Neural crest cell (in vitro differentiated cells): ENCODE measurements at regions not wholly inside any gene's neighbourhood (a gene's known extent, or its start where the extent isn't known, plus 50 kb on each side); places are given as distances from the start of the nearest gene placed in this dataset.

Experiments
- DNase-seq: peaks from one replicate; pipeline ENCODE4 v3.0.0; 2021; ENCODE audit warnings: low read depth, mixed read lengths, low spot score
- H3K27ac Mint-ChIP-seq: one replicate; pipeline ENCODE4 v1.8.0; 2021; ENCODE audit warnings: mild to moderate bottlenecking, mixed read lengths; ENCODE audit not compliant: unreplicated experiment
- H3K27me3 Mint-ChIP-seq: 2 replicates; pipeline ENCODE4 v1.8.0; 2021; ENCODE audit warnings: low read depth, mild to moderate bottlenecking, mixed read lengths
- H3K36me3 Mint-ChIP-seq: 2 replicates; pipeline ENCODE4 v1.8.0; 2021; ENCODE audit warnings: low read depth, mild to moderate bottlenecking, mixed read lengths
- H3K4me1 Mint-ChIP-seq: 2 replicates; pipeline ENCODE4 v1.8.0; 2021; ENCODE audit warnings: mixed read lengths
- H3K4me3 Mint-ChIP-seq: one replicate; pipeline ENCODE4 v1.8.0; 2021; ENCODE audit warnings: mild to moderate bottlenecking, mixed read lengths
- H3K9me3 Mint-ChIP-seq: 2 replicates; pipeline ENCODE4 v1.8.0; 2021; ENCODE audit warnings: mixed read lengths
- CTCF ChIP-seq: fragments of 200-600 bp; sonication (generic); conservative IDR thresholded peaks from 2 replicates; pipeline ENCODE4 v1.5.0; 2021; ENCODE audit warnings: antibody characterized with exemption, mild to moderate bottlenecking

- Mint-ChIP-seq H3K27ac (no peak overlapping the region), H3K27me3 (no peaks in the 10 kb centered on the region), H3K9me3 (peaks cover 5% of the 10 kb centered on the region), H3K4me1 (no peaks in the 10 kb centered on the region), H3K36me3 (peaks cover 1% of the 10 kb centered on the region), H3K4me3 (no peak overlapping the region)
- no peak for TF ChIP-seq CTCF
- no peak for DNase-seq
Observed at GRCh38 chr5:97388794-97389193, 205.7 kb upstream of the RIOK2 start.

- Mint-ChIP-seq H3K4me3 (no peak overlapping the region), H3K9me3 (peaks cover 7% of the 10 kb centered on the region), H3K4me1 (peaks cover 9% of the 10 kb centered on the region), H3K36me3 (peaks cover 4% of the 10 kb centered on the region), H3K27me3 (no peaks in the 10 kb centered on the region), H3K27ac (no peak overlapping the region)
- TF ChIP-seq CTCF, result no peak
- DNase-seq, result no peak
Observed at GRCh38 chr5:97400537-97400936, 217.5 kb upstream of the RIOK2 start.

- Mint-ChIP-seq H3K27ac (no peak overlapping the region), H3K27me3 (no peaks in the 10 kb centered on the region), H3K9me3 (no peaks in the 10 kb centered on the region), H3K4me3 (no peak overlapping the region), H3K36me3 (no peaks in the 10 kb centered on the region), H3K4me1 (peaks cover under 1% of the 10 kb centered on the region)
- no peak for TF ChIP-seq CTCF
- DNase-seq, result no peak
Observed at GRCh38 chr5:97405941-97406340, 222.9 kb upstream of the RIOK2 start.

- no peaks in the 10 kb centered on the region for H3K36me3 Mint-ChIP-seq
- H3K27me3 Mint-ChIP-seq, result no peaks in the 10 kb centered on the region
- no peak for DNase-seq
- no peak overlapping the region for H3K4me3 Mint-ChIP-seq
- no peaks in the 10 kb centered on the region for H3K9me3 Mint-ChIP-seq
- H3K27ac Mint-ChIP-seq, result no peak overlapping the region
- TF ChIP-seq CTCF, result no peak
- no peaks in the 10 kb centered on the region for H3K4me1 Mint-ChIP-seq
Observed at GRCh38 chr5:97406946-97407676, 224.1 kb upstream of the RIOK2 start.

- Mint-ChIP-seq H3K36me3 (no peaks in the 10 kb centered on the region), H3K4me3 (no peak overlapping the region), H3K27me3 (no peaks in the 10 kb centered on the region), H3K9me3 (no peaks in the 10 kb centered on the region), H3K4me1 (peaks cover 3% of the 10 kb centered on the region), H3K27ac (no peak overlapping the region)
- DNase-seq, result no peak
- no peak for TF ChIP-seq CTCF
Observed at GRCh38 chr5:97408331-97408730, 225.3 kb upstream of the RIOK2 start.
